ENCODE measurements at regions not wholly inside any gene's neighbourhood (a gene's known extent, or its start where the extent isn't known, plus 50 kb on each side); places are given as distances from the start of the nearest gene placed in this dataset.

- H2BK15ac ChIP-seq (ENCODE audit: low read depth, low read length): no peak overlapping the region
- in situ Hi-C loops (cut with MboI; ENCODE audit: low sequenced_read_pairs): no loop called here
- no peaks in the 10 kb centered on the region for H3K79me1 ChIP-seq (ENCODE audit: low read depth in 1 of 2, low read length in 2 of 2)
- H4K8ac ChIP-seq (ENCODE audit: low read depth in 2 of 2, low read length in 2 of 2): no peak overlapping the region
- no TSS peak for BruUV-seq (replicated peaks)
- no peak overlapping the region for H3K9ac ChIP-seq (ENCODE audit: low read depth, low read length)
- ChIA-PET POLR2A (ENCODE audit: unreplicated experiment) (no interaction called here), CTCF (no interaction called here)
- no peaks in the 10 kb centered on the region for H3K9me3 ChIP-seq (ENCODE audit: control insufficient read depth, insufficient read depth, low read length)
- H3K9me1 ChIP-seq (ENCODE audit: insufficient read depth, low read length): no peaks in the 10 kb centered on the region; the same call in 1 of the 2 replicates
- H4K20me1 ChIP-seq (ENCODE audit: insufficient read depth, low read length): no peaks in the 10 kb centered on the region
- WGBS, 2 experiments (ENCODE audit: extremely low coverage in 2 of 2, insufficient read length in 1 of 2): no CpG with 5 or more reads among the region's 1 CpG
- H3K4me2 ChIP-seq (ENCODE audit: low read depth, low read length): no peak overlapping the region
- ATAC-seq (ENCODE audit: low read depth): no peak
- no peak overlapping the region for H3K14ac ChIP-seq (replicated peaks; ENCODE audit: low read depth, low read length)
- no peak overlapping the region for H4K5ac ChIP-seq (ENCODE audit: low read depth, low read length)
- H3K18ac ChIP-seq (ENCODE audit: low read depth, low read length): no peak overlapping the region
- H3K56ac ChIP-seq (ENCODE audit: extremely low read depth, insufficient read depth, low read length): no peak overlapping the region
- H3K27me3 ChIP-seq (ENCODE audit: control insufficient read depth, insufficient read depth, low read length): no peaks in the 10 kb centered on the region
- TF ChIP-seq MAFK (IDR thresholded peaks at IDR 0.05; ENCODE audit: low read depth, low read length): no peak
- TF ChIP-seq RCOR1 (IDR thresholded peaks at IDR 0.05; ENCODE audit: insufficient replicate concordance, low read length): no peak
- TF ChIP-seq CHD1 (IDR thresholded peaks at IDR 0.05; ENCODE audit: low read depth, low read length): no peak
- TF ChIP-seq MAZ (IDR thresholded peaks at IDR 0.05; ENCODE audit: borderline replicate concordance, low read depth, low read length): no peak
- dilution Hi-C loops (cut with HindIII; ENCODE audit: low sequenced_read_pairs, unreplicated experiment): no loop called here
- no peaks in the 10 kb centered on the region for H3K36me3 ChIP-seq (ENCODE audit: control insufficient read depth, insufficient read depth, low read length)
- H2BK120ac ChIP-seq (ENCODE audit: low read depth, low read length): no peak overlapping the region
- no peak overlapping the region for H3K27ac ChIP-seq (ENCODE audit: insufficient read depth, low read length)
- H2AK9ac ChIP-seq (replicated peaks; ENCODE audit: low read depth, low read length, poor library complexity): no peak overlapping the region
- DNase-seq: no peak
- H4K91ac ChIP-seq (ENCODE audit: insufficient read depth, low read depth, low read length): no peak overlapping the region
- intact Hi-C loops (cut with micrococcal nuclease): no loop called here
- H2BK20ac ChIP-seq (ENCODE audit: low read depth, low read length): no peak overlapping the region
- H3K4me1 ChIP-seq (ENCODE audit: control insufficient read depth, insufficient read depth, low read length): no peaks in the 10 kb centered on the region
- H2AK5ac ChIP-seq (ENCODE audit: low read depth, low read length): no peak overlapping the region
- H3K4me3 ChIP-seq (ENCODE audit: insufficient read depth, low read depth, low read length): no peak overlapping the region
- H2BK5ac ChIP-seq (ENCODE audit: low read depth, low read length, poor library complexity, severe bottlenecking): no peak overlapping the region
- no peak overlapping the region for H3K4ac ChIP-seq (ENCODE audit: low read depth, low read length)
- H2AFZ ChIP-seq (replicated peaks; ENCODE audit: low read length, poor library complexity): no peak overlapping the region
- no peak overlapping the region for H3K23ac ChIP-seq (ENCODE audit: low read depth, low read length)
Observed at GRCh38 chr4:141860974-141861373, 224.6 kb downstream of the IL15 start.

All from IMR-90 (cell line).